Nephron (organoid): ENCODE measurements at regions not wholly inside any gene's neighbourhood (a gene's known extent, or its start where the extent isn't known, plus 50 kb on each side); places are given as distances from the start of the nearest gene placed in this dataset.

Experiments used
- H3K27ac Mint-ChIP-seq, 3 experiments: 2 replicates each; pipeline ENCODE4 v1.8.0; 2020; ENCODE audit warnings: mixed read lengths in 3 of 3, mild to moderate bottlenecking in 2 of 3, moderate library complexity in 1 of 3
- H3K27me3 Mint-ChIP-seq: 2 replicates; pipeline ENCODE4 v1.8.0; 2021; ENCODE audit warnings: low read depth, mild to moderate bottlenecking, moderate library complexity, mixed read lengths
- H3K36me3 Mint-ChIP-seq: 2 replicates; pipeline ENCODE4 v1.8.0; 2020; ENCODE audit warnings: low read depth, mixed read lengths
- H3K4me1 Mint-ChIP-seq: 2 replicates; pipeline ENCODE4 v1.8.0; 2020; ENCODE audit warnings: mixed read lengths
- H3K4me3 Mint-ChIP-seq, 3 experiments: 2 replicates each; pipeline ENCODE4 v1.8.0; 2020; ENCODE audit warnings: mild to moderate bottlenecking in 3 of 3, mixed read lengths in 3 of 3, moderate library complexity in 2 of 3
- H3K9me3 Mint-ChIP-seq: 2 replicates; pipeline ENCODE4 v1.8.0; 2020; ENCODE audit warnings: mixed read lengths
- TF ChIP-seq, protein P1 (sequence below), 3 experiments: fragments of 200-600 bp; sonication (generic); IDR thresholded peaks; one replicate each; pipeline ENCODE4 v1.5.0; 2021; ENCODE audit warnings: antibody characterized with exemption in 3 of 3; ENCODE audit not compliant: unreplicated experiment in 3 of 3

GRCh38 chr3:180215866-180216265 is 179.1 kb upstream of the PEX5L start:
- TF ChIP-seq, protein P1, sequence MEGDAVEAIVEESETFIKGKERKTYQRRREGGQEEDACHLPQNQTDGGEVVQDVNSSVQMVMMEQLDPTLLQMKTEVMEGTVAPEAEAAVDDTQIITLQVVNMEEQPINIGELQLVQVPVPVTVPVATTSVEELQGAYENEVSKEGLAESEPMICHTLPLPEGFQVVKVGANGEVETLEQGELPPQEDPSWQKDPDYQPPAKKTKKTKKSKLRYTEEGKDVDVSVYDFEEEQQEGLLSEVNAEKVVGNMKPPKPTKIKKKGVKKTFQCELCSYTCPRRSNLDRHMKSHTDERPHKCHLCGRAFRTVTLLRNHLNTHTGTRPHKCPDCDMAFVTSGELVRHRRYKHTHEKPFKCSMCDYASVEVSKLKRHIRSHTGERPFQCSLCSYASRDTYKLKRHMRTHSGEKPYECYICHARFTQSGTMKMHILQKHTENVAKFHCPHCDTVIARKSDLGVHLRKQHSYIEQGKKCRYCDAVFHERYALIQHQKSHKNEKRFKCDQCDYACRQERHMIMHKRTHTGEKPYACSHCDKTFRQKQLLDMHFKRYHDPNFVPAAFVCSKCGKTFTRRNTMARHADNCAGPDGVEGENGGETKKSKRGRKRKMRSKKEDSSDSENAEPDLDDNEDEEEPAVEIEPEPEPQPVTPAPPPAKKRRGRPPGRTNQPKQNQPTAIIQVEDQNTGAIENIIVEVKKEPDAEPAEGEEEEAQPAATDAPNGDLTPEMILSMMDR (IDR thresholded peaks at IDR 0.05; ENCODE audit: unreplicated experiment in 3 of 3) = no peak
- Mint-ChIP-seq H3K4me1 (no peaks in the 10 kb centered on the region), H3K27ac (no peak overlapping the region), H3K4me3 (no peak overlapping the region), H3K36me3 (no peaks in the 10 kb centered on the region), H3K9me3 (peaks cover 4% of the 10 kb centered on the region), H3K27me3 (no peaks in the 10 kb centered on the region)

GRCh38 chr3:180223268-180223667 is 186.5 kb upstream of the PEX5L start:
- no peaks in the 10 kb centered on the region for H3K36me3 Mint-ChIP-seq
- no peaks in the 10 kb centered on the region for H3K4me1 Mint-ChIP-seq
- peaks cover 31% of the 10 kb centered on the region for H3K9me3 Mint-ChIP-seq
- no peak overlapping the region for H3K4me3 Mint-ChIP-seq
- H3K27ac Mint-ChIP-seq = no peak overlapping the region
- TF ChIP-seq, protein P1 (IDR thresholded peaks at IDR 0.05; ENCODE audit: unreplicated experiment in 3 of 3) = no peak
- H3K27me3 Mint-ChIP-seq = no peaks in the 10 kb centered on the region

DNA sequence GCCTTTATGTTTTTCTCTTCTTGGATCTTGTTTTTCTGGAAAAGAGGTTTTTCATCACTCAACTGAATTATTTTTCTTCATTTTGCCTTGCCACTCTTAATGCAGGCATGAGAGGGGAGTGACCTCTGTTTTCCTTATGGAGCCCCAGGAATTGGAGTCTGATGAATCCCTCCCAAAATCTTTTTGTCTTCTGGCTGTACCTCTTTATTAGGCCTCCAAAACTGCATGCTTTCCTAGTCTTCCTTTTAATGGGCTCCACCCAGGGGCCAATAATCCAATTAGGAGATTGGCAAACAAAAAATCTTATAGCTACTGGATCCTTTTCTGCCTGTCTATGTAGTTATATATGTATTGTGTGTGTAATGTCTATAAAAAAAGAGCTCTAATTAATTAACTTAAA is 192.4 kb upstream of the PEX5L start:
- TF ChIP-seq, protein P1 (IDR thresholded peaks at IDR 0.05; ENCODE audit: unreplicated experiment in 3 of 3) = no peak
- no peaks in the 10 kb centered on the region for H3K4me1 Mint-ChIP-seq

GRCh38 chr3:180239939-180240338 is 203.2 kb upstream of the PEX5L start:
- Mint-ChIP-seq H3K27me3 (no peaks in the 10 kb centered on the region), H3K36me3 (no peaks in the 10 kb centered on the region), H3K4me1 (no peaks in the 10 kb centered on the region), H3K4me3 (no peak overlapping the region), H3K27ac (no peak overlapping the region), H3K9me3 (peaks cover 3% of the 10 kb centered on the region)
- TF ChIP-seq, protein P1 (IDR thresholded peaks at IDR 0.05; ENCODE audit: unreplicated experiment in 3 of 3) = no peak

More for the DNA sequence above, 192.4 kb upstream of the PEX5L start:
- no peaks in the 10 kb centered on the region for H3K36me3 Mint-ChIP-seq
- no peak overlapping the region for H3K4me3 Mint-ChIP-seq
- H3K27ac Mint-ChIP-seq = no peak overlapping the region
- H3K9me3 Mint-ChIP-seq = peaks cover 51% of the 10 kb centered on the region
- H3K27me3 Mint-ChIP-seq = no peaks in the 10 kb centered on the region

GRCh38 chr3:180246688-180247195 is 210.0 kb upstream of the PEX5L start:
- no peak overlapping the region for H3K27ac Mint-ChIP-seq
- TF ChIP-seq, protein P1 (IDR thresholded peaks at IDR 0.05; ENCODE audit: unreplicated experiment in 3 of 3) = no peak
- H3K36me3 Mint-ChIP-seq = no peaks in the 10 kb centered on the region
- H3K27me3 Mint-ChIP-seq = no peaks in the 10 kb centered on the region
- H3K4me3 Mint-ChIP-seq = no peak overlapping the region
- H3K9me3 Mint-ChIP-seq = no peaks in the 10 kb centered on the region
- no peaks in the 10 kb centered on the region for H3K4me1 Mint-ChIP-seq

DNA sequence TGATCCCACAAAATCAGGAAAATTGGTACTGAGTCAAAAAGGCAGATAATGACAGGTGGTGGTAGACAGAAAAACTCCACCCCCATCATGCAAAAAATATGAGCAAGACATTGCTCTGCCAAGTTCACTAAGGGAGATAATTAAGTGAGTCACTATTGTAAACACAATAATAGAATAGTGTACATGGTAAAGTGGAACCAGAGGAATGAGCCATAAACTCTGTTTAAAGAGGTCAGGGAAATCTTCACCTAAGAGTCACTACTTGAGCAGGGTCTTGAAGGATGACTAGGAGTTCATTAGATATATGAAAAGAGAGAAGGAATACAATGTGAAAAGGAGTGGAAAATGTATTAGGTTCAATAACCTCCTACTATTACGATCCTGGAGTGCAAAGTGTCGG is 213.4 kb upstream of the PEX5L start:
- TF ChIP-seq, protein P1 (IDR thresholded peaks at IDR 0.05; ENCODE audit: unreplicated experiment in 3 of 3) = no peak
- Mint-ChIP-seq H3K27me3 (no peaks in the 10 kb centered on the region), H3K27ac (peak overlapping the region in 1 of 3 experiments; percentile 14), H3K4me3 (no peak overlapping the region), H3K4me1 (no peaks in the 10 kb centered on the region), H3K36me3 (no peaks in the 10 kb centered on the region), H3K9me3 (no peaks in the 10 kb centered on the region)
